ENCODE measurements at regions not wholly inside any gene's neighbourhood (a gene's known extent, or its start where the extent isn't known, plus 50 kb on each side); places are given as distances from the start of the nearest gene placed in this dataset.

DNA sequence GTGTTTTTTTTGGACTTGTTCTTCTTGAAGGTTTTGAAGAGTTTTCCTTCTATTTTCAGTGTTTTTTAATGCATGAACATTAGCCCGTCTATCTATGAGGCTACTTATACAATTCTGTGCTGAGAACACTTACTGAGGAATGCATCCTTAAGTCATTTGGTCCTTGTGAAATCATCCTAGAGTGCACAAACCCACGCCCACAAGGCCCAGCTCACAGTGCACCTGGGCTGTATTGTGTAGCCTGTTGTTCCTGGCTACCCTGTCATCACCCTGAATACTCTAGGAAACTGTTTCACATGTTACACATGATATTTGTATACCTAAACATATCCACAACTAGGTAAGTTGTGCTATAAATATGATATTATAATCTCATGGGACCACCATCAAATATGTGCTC lies 1226.7 kb downstream of the NLGN4Y start:
- TF ChIP-seq, protein P1, sequence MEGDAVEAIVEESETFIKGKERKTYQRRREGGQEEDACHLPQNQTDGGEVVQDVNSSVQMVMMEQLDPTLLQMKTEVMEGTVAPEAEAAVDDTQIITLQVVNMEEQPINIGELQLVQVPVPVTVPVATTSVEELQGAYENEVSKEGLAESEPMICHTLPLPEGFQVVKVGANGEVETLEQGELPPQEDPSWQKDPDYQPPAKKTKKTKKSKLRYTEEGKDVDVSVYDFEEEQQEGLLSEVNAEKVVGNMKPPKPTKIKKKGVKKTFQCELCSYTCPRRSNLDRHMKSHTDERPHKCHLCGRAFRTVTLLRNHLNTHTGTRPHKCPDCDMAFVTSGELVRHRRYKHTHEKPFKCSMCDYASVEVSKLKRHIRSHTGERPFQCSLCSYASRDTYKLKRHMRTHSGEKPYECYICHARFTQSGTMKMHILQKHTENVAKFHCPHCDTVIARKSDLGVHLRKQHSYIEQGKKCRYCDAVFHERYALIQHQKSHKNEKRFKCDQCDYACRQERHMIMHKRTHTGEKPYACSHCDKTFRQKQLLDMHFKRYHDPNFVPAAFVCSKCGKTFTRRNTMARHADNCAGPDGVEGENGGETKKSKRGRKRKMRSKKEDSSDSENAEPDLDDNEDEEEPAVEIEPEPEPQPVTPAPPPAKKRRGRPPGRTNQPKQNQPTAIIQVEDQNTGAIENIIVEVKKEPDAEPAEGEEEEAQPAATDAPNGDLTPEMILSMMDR (IDR thresholded peaks at IDR 0.05; ENCODE audit: partially characterized antibody, unreplicated experiment) = no peak
- Mint-ChIP-seq H3K4me1 (ENCODE audit: low read depth, unreplicated experiment) (no peaks in the 10 kb centered on the region), H3K27me3 (ENCODE audit: unreplicated experiment) (peaks cover 1% of the 10 kb centered on the region), H3K9me3 (ENCODE audit: unreplicated experiment) (peaks cover 2% of the 10 kb centered on the region), H3K36me3 (ENCODE audit: unreplicated experiment) (no peaks in the 10 kb centered on the region), H3K4me3 (ENCODE audit: unreplicated experiment) (no peak overlapping the region), H3K27ac (ENCODE audit: unreplicated experiment) (no peak overlapping the region)
- no peak for DNase-seq

DNA sequence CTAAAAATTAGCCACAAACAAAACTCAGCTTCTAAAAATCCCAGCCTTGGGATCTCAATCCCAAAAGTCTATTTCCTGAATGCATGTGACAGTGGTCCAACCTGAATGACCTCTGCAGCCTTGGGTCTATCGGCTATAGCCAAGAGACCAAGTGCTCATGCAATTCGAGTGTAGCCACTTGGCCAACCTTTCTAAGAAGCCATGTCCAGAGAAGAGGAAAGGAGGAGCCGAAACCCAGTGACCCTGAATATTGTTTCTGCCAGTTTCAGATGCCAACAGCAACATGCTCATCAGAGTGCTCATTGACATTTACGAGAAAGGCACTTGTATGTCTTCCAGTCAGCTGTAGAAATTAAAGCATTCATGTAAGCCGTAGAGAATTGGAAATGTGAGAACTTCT lies 1231.9 kb downstream of the NLGN4Y start:
- Mint-ChIP-seq H3K4me1 (ENCODE audit: low read depth, unreplicated experiment) (no peaks in the 10 kb centered on the region), H3K27me3 (ENCODE audit: unreplicated experiment) (no peaks in the 10 kb centered on the region), H3K9me3 (ENCODE audit: unreplicated experiment) (no peaks in the 10 kb centered on the region), H3K27ac (ENCODE audit: unreplicated experiment) (no peak overlapping the region), H3K36me3 (ENCODE audit: unreplicated experiment) (no peaks in the 10 kb centered on the region), H3K4me3 (ENCODE audit: unreplicated experiment) (no peak overlapping the region)
- no peak for DNase-seq
- TF ChIP-seq, protein P1 (IDR thresholded peaks at IDR 0.05; ENCODE audit: partially characterized antibody, unreplicated experiment) = no peak

DNA sequence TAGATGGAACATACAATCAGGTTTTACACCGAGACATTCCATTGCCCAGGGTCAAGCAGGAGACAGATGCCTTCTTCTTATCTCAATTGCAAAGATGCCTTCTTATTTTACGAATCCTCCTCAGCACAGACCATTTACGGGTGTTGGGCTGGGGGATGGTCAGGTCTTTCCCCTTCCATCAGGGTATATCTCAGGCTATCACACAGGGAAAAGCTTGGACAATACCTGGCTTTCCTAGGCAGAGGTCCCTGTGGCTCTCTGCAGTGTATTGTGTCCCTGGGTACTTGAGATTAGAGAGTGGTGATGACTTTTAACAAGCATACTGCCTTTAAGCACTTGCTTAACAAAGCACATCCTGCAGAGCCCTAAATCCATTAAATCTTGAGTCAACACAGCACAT lies 1249.2 kb downstream of the NLGN4Y start:
- Mint-ChIP-seq H3K27me3 (ENCODE audit: unreplicated experiment) (no peaks in the 10 kb centered on the region), H3K4me3 (ENCODE audit: unreplicated experiment) (no peak overlapping the region), H3K4me1 (ENCODE audit: low read depth, unreplicated experiment) (no peaks in the 10 kb centered on the region), H3K36me3 (ENCODE audit: unreplicated experiment) (no peaks in the 10 kb centered on the region), H3K27ac (ENCODE audit: unreplicated experiment) (no peak overlapping the region), H3K9me3 (ENCODE audit: unreplicated experiment) (no peaks in the 10 kb centered on the region)
- TF ChIP-seq, protein P1 (IDR thresholded peaks at IDR 0.05; ENCODE audit: partially characterized antibody, unreplicated experiment) = no peak
- no peak for DNase-seq

DNA sequence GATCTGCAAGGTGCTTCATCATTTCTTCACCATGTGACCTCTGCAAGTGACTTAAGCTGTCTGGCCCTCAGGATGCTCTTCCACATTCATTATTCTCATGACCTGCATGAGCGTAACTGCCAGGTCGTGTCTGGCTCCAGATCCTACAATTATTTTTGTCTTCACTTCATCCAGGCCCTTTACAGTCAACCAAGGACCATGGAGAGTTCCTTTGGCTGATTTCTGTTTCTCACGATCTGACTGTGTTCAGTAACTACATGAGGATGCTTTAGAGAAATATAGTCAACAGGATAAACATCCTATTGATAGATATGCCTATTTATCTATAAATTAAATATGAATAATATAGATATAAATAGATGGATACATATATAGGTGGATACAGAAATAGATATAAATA lies 1251.6 kb downstream of the NLGN4Y start:
- TF ChIP-seq, protein P1 (IDR thresholded peaks at IDR 0.05; ENCODE audit: partially characterized antibody, unreplicated experiment) = no peak
- Mint-ChIP-seq H3K4me1 (ENCODE audit: low read depth, unreplicated experiment) (no peaks in the 10 kb centered on the region), H3K36me3 (ENCODE audit: unreplicated experiment) (no peaks in the 10 kb centered on the region), H3K27ac (ENCODE audit: unreplicated experiment) (no peak overlapping the region), H3K27me3 (ENCODE audit: unreplicated experiment) (no peaks in the 10 kb centered on the region), H3K4me3 (ENCODE audit: unreplicated experiment) (no peak overlapping the region), H3K9me3 (ENCODE audit: unreplicated experiment) (peaks cover 2% of the 10 kb centered on the region)
- DNase-seq = no peak

DNA sequence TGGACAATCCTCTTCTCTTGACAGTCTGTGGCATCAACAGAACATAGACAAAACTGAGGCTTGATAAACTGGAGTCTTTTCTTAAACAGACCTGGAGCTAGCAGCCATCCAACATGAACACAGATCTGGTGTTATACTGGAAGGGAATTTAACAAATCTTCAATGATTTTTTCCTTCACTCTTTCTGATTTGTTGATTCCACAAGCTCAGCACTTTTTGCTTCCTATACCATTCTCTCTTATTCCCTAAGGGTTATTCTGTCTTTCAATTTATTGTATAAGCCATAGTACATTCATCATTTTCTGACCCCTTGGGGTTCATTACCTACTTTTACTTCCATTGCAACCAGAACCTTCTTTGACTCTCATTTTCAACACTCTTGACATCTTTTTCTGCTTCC lies 1255.6 kb downstream of the NLGN4Y start:
- H3K9me3 Mint-ChIP-seq (ENCODE audit: unreplicated experiment) = peaks cover 2% of the 10 kb centered on the region
- no peaks in the 10 kb centered on the region for H3K36me3 Mint-ChIP-seq (ENCODE audit: unreplicated experiment)
- H3K4me1 Mint-ChIP-seq (ENCODE audit: low read depth, unreplicated experiment) = no peaks in the 10 kb centered on the region
- H3K27me3 Mint-ChIP-seq (ENCODE audit: unreplicated experiment) = no peaks in the 10 kb centered on the region
- TF ChIP-seq, protein P1 (IDR thresholded peaks at IDR 0.05; ENCODE audit: partially characterized antibody, unreplicated experiment) = no peak
- DNase-seq = no peak
- no peak overlapping the region for H3K27ac Mint-ChIP-seq (ENCODE audit: unreplicated experiment)
- H3K4me3 Mint-ChIP-seq (ENCODE audit: unreplicated experiment) = no peak overlapping the region

All from glutamatergic neuron (in vitro differentiated cells).